Stimulated activated CD4-positive, alpha-beta T cell treated with anti-CD3 and anti-CD28 coated beads, Interleukin-1b, Interleukin-23, amount 100 ng/mL, for 4 hours (primary cell): ENCODE measurements at regions not wholly inside any gene's neighbourhood (a gene's known extent, or its start where the extent isn't known, plus 50 kb on each side); places are given as distances from the start of the nearest gene placed in this dataset.

Source experiments
- DNase-seq, 2 donors: peaks; one replicate each; pipeline ENCODE4 v3.0.0-alpha.2; 2020; ENCODE audit warnings: low read depth in 2 of 2

- no peak for DNase-seq
Observed at GRCh38 chr2:7210712-7211111, 293.5 kb downstream of the RNF144A start.

- DNase-seq = no peak
Observed at GRCh38 chr2:7225848-7226247, 308.6 kb downstream of the RNF144A start.

GRCh38 chr2:7226501-7226900, 309.3 kb downstream of the RNF144A start:
- no peak for DNase-seq

- no peak for DNase-seq
Observed at GRCh38 chr2:7233126-7233525, 315.9 kb downstream of the RNF144A start.

- DNase-seq = no peak
Observed at GRCh38 chr2:7237466-7237865, 320.3 kb downstream of the RNF144A start.

GRCh38 chr2:7239078-7239477, 321.9 kb downstream of the RNF144A start:
- no peak for DNase-seq

- no peak for DNase-seq
Observed at GRCh38 chr2:7241041-7241745, 324.0 kb downstream of the RNF144A start.

- DNase-seq = no peak
Observed at GRCh38 chr2:7242189-7242867, 325.1 kb downstream of the RNF144A start.

GRCh38 chr2:7243276-7243675, 326.1 kb downstream of the RNF144A start:
- no peak for DNase-seq

- no peak for DNase-seq
Observed at GRCh38 chr2:7256377-7256776, 339.2 kb downstream of the RNF144A start.

- no peak for DNase-seq
Observed at GRCh38 chr2:7262727-7263126, 345.5 kb downstream of the RNF144A start.

- no peak for DNase-seq
Observed at GRCh38 chr2:7264791-7265190, 347.6 kb downstream of the RNF144A start.

GRCh38 chr2:7265286-7265685, 348.1 kb downstream of the RNF144A start:
- DNase-seq = no peak

- no peak for DNase-seq
Observed at GRCh38 chr2:7269106-7269643, 352.0 kb downstream of the RNF144A start.

GRCh38 chr2:7270011-7270431, 352.8 kb downstream of the RNF144A start:
- no peak for DNase-seq

GRCh38 chr2:7272210-7272609, 355.0 kb downstream of the RNF144A start:
- DNase-seq = no peak

- DNase-seq = no peak
Observed at GRCh38 chr2:7278984-7279383, 361.8 kb downstream of the RNF144A start.

GRCh38 chr2:7279421-7279949, 362.3 kb downstream of the RNF144A start:
- no peak for DNase-seq

GRCh38 chr2:7280790-7281189, 363.6 kb downstream of the RNF144A start:
- no peak for DNase-seq

GRCh38 chr2:7281231-7282201, 364.3 kb downstream of the RNF144A start:
- no peak for DNase-seq

GRCh38 chr2:7286120-7286519, 368.9 kb downstream of the RNF144A start:
- DNase-seq = no peak

GRCh38 chr2:7288484-7288883, 371.3 kb downstream of the RNF144A start:
- no peak for DNase-seq
